GM19023 (cell line): ENCODE measurements at regions not wholly inside any gene's neighbourhood (a gene's known extent, or its start where the extent isn't known, plus 50 kb on each side); places are given as distances from the start of the nearest gene placed in this dataset.

ENCODE experiments used
- ATAC-seq: cut with Tn5 transposase; IDR thresholded peaks from one replicate; pipeline ENCODE4 v1.9.1; 2021; ENCODE audit warnings: mild to moderate bottlenecking, moderate library complexity; ENCODE audit not compliant: unreplicated experiment

DNA sequence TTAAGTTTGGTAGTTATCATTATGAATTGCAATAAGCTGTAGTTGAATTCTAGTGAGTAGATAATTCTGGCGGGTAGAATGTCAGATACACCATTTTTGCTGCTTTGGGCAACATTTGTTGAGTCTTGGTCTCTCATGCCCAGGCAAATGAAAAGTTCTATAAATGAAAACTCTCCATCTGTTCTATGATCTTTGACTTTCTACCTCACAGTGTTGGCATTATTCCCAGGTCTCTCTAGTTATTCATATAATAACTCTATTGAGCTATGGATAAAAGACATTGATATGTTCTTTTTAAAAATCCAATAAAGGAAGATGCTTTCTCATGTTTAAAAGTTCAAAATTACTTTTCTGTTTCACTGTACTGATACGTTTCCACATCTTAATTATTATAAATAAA is 415.3 kb upstream of the SEMA3D start:
- no peak for ATAC-seq

DNA sequence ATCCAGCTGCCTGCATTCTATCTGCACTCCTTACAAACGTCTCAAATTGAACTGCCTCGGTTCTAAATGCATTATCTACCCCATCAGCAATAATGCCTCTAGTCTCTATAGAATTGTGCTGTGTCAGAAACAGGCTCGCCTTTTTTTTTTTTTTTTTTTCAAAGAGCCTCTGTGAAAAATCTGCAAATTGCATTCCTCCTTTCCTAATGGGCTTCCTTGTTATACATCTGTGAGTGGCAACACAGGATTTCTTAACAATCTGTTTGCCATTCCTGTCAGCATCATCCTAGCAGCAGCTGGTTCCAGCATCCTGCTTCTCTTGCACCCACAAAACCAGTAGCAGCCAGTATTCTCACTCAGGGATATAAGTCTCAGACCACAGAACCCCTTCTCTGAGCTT is 413.5 kb upstream of the SEMA3D start:
- no peak for ATAC-seq

GRCh38 chr7:85596827-85597226 is 410.0 kb upstream of the SEMA3D start:
- ATAC-seq: no peak

GRCh38 chr7:85595750-85596178 is 408.9 kb upstream of the SEMA3D start:
- no peak for ATAC-seq

GRCh38 chr7:85593355-85593754 is 406.5 kb upstream of the SEMA3D start:
- no peak for ATAC-seq

DNA sequence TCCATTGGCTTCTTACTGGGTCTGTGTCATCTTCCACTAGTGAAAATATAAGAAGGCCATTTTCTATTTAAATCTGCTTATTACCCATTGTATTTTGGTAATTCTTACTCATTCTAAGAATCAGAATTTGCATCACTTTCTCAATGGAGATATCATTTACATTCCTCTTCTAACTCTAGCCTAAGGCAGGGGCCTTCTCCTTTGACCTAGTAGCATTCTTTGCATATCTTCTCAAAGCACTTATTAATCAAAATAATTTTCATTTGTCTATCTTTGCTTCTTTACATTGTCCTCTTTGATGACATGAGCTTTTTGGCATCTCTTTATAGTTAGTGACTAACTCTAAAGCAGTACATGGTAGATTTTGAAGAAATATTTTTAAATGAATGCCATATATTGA is 400.9 kb upstream of the SEMA3D start:
- no peak for ATAC-seq

DNA sequence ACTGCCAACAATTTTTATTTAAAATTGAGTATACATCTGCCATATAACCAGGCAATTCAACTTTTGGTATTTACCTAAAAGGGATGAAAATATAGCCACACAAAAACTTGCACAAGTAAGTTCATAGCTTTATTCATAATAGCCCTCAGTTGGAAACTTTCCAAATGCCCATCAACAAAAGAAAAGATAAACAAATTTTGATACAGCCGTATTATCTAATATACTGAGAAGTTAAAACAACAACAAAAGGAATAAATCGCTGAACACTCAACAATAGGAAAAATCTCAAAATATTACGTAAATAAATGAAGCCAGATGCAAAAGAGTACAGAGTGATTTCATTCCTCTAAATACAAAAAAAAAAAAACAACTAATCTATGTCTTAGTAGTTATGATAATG is 399.2 kb upstream of the SEMA3D start:
- ATAC-seq: no peak

GRCh38 chr7:85583131-85583953 is 396.5 kb upstream of the SEMA3D start:
- no peak for ATAC-seq

- ATAC-seq: no peak
Measured at GRCh38 chr7:85573844-85574243, 387.0 kb upstream of the SEMA3D start.

GRCh38 chr7:85573346-85573745 is 386.5 kb upstream of the SEMA3D start:
- no peak for ATAC-seq

- no peak for ATAC-seq
Measured at GRCh38 chr7:85570898-85571297, 384.0 kb upstream of the SEMA3D start.

DNA sequence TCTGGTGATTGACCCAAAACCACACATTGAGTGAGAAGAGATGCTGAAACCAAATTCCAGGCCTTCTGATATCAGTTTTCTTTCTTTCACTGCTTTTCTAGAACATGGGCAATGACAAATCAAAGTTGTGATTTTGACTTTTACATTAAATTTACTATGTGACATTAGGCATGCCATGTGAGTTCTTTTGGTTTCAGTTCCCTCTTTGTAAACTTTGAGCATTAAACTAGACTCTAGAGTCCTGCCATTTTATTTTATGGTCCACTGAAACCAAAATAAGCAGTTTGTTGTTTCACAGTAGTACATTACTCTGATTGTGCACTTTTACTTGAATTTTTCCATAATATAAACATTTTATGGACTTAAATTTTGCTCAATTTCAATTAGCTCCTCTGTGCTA is 381.1 kb upstream of the SEMA3D start:
- ATAC-seq: no peak

DNA sequence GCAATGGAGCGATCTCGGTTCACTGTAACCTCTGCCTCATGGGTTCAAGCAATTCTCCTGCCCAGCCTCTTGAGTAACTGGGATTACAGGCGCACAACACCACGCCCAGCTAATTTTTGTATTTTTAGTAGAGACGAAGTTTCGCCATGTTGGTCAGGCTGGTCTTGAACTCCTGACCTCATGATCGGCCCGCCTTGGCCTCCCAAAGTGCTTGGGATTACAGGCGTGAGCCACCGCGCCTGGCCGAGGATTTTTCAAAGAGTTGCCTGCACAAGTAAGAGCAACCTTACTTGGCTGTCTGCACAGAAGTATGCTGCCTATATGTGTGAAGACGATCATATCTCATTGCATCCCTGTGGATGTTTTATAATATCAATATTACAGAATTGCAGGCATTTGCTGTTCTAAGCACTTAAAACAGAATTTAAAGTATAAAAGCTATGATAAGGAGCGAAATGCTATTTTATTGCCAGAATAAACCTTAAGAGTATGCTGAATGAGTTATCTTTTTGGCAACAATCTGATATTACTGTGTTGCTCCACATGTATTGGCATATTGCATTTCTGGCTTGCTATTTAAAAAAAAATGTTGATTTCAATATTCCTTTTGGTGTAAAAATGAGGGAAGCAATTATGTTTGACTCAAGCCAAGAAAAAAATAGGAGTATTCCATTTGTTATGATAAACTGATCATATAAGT is 379.4 kb upstream of the SEMA3D start:
- ATAC-seq: no peak

GRCh38 chr7:85565276-85565675 is 378.4 kb upstream of the SEMA3D start:
- ATAC-seq: no peak

- ATAC-seq: no peak
Measured at GRCh38 chr7:85564861-85565260, 378.0 kb upstream of the SEMA3D start.

- ATAC-seq: no peak
Measured at GRCh38 chr7:85561706-85562105, 374.9 kb upstream of the SEMA3D start.

DNA sequence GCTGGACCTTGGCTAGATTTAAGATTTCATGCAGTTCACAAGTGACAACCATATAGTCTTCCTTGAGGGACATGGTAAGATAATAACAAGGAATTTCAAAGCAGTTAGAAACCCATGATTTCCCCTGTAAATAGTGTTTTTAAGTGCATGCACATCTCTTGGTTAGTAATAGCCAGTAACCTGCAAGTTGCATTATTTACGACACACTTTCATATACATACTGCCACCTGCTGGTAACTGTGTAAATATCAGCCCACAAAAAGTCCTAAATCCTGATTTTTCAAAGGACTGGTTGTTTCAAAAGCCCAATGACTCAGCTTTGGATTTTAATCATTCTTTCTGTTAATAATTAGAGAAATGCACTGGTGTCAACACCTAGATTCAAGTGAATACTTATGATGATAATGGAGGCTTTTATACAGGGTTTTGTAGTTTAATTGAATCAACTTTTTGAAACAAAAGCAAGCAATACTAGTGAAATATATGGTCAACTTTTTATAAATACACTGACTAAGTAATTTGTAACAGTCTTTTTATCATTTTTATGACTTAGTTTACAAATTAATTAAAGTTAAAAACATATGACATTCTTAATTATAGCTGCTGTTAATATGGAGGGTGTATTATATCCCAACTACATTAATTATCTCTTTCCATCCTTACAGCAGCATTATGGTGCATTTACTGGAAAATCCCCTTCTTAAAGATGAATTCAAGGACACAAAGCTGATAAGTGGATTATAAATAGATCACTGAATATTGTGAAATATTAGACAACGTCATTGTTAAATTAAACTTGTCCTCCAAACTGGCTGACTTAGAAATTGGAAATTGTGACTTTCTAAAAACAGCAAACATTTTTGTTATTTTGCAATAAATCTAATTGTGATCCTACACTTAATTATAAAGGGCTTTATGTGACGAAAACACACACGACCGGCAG is 367.7 kb upstream of the SEMA3D start:
- no peak for ATAC-seq

DNA sequence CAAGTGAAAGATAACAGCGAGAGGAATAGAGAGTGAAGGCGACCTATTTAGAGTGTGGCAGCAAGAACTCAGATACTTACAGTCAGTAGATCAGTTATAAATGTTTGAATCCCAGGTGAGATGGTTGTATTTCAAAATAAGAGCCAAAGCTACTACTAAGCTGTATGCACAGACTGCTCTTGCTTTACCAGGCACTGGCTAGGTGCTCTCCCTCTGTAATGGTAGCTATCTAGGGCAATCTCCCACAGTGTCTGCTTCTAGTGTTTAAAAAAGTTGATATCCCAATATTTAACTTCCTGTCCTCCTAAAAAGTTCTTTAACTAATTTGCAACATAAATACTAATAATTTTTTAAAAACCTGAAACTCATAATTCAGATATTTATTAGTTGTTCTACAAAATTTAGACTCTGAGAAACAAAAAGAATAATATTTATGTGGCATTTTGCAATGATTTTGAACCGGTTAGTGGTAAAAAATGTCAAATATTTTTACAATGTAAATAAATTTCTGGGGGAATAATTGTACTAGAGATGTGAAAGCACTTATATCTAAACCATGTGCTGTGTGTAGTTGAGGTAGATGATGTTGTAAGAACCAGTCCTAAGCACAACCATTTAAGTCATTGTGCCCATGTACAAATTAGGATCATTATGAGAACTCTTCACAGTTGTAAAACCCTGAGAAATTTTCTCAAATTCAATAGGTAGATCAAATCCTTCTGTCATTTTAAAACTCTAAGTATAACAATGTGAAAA is 349.3 kb upstream of the SEMA3D start:
- no peak for ATAC-seq

DNA sequence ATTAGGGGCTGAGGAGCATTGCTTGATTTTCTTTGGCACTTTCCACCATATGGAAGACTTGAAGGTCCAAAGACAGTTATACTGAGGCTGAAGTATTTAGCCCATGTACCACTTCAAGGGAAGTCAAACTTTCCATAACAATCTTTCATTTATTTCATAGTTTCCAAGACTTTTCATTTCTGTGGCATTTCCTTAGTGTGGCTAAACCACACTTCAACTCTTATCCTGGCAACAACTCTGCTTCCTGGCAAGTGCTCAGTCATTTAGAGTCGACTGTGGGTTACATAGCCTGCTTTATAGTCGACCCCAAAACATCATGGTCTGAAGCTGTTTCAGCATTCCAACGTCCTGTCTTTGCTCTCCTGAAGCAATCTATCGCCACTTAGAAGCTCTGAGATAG is 343.0 kb upstream of the SEMA3D start:
- no peak for ATAC-seq

DNA sequence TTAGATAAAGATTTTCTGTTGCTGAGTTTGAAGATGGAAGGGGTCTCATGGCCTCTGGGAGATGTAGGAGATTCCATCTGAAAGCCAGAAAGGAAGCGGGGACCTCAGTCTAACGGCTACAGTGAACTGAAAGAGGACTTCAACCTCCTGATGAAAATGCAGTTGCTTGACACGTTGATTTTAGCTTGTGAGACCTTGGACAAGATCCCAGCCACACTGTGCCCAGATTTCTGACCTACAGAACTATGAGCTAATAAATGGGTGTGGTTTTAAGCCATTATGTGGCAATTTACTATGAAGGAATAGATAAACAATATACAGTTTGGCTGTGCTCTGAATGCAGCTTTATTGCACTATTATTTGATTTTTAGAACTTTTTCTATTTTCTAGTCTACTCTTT is 342.3 kb upstream of the SEMA3D start:
- ATAC-seq: no peak

DNA sequence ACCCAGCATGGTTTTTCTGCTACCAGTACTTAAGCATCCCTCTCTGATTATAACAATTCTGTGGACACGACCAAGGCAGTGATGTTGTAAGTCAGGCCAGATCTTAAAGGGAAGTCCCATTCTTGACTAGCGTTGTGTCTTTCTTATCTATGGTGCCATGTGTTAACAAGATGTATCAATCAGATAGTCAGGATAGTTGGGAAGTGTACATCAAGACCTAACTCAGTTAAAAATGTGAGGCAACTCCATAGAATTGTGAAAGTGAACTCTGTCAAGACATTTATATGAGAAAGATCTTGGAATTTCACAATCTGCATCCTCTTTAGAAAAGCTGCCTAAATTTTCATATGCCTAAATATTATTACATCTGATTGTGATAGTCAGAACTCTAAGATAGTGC is 341.7 kb upstream of the SEMA3D start:
- no peak for ATAC-seq
